IMR-90 (cell line): ENCODE measurements at regions not wholly inside any gene's neighbourhood (a gene's known extent, or its start where the extent isn't known, plus 50 kb on each side); places are given as distances from the start of the nearest gene placed in this dataset.
A peak's percentile ranks its signal among the peaks of the same experiment; 100 is the strongest.

ENCODE experiments used
- ATAC-seq: fragments of 200-7000 bp; cut with Tn5 transposase; 2 replicates; pipeline ENCODE4 v1.9.1; 2020; ENCODE audit warnings: low read depth, mild to moderate bottlenecking, moderate library complexity
- BruUV-seq: library from RNA; stranded (reverse); fragments of 400-500 nt; replicated peaks from 2 replicates; lab custom pipeline; 2021; lab: Mats Ljungman, UMichigan
- CTCF ChIA-PET: fragments of 300-600 bp; formaldehyde crosslinking; extraction: SDS; loops from one replicate; lab custom pipeline; 2021; ENCODE audit warnings: antibody characterized with exemption; lab: Yijun Ruan, JAX
- POLR2A ChIA-PET: fragments of 300-600 bp; sonication (Branson Sonifier 250); formaldehyde crosslinking; loops from one replicate; lab custom pipeline; 2022; ENCODE audit warnings: antibody characterized with exemption; ENCODE audit not compliant: unreplicated experiment; lab: Charles Lee
- DNase-seq: peaks from one replicate; pipeline ENCODE4 v3.0.0; 2013
- H2AFZ ChIP-seq: replicated peaks from 2 replicates; pipeline ENCODE3; 2013; ENCODE audit warnings: low read length, mild to moderate bottlenecking; ENCODE audit not compliant: poor library complexity
- H2AK5ac ChIP-seq: 2 replicates; pipeline ENCODE4 v1.6.1; 2013; ENCODE audit warnings: low read depth, low read length, inconsistent platforms
- H2AK9ac ChIP-seq: replicated peaks from 2 replicates; pipeline ENCODE3; 2013; ENCODE audit warnings: mild to moderate bottlenecking, low read depth, low read length, moderate library complexity; ENCODE audit not compliant: poor library complexity
- H2BK120ac ChIP-seq: 2 replicates; pipeline ENCODE4 v1.6.1; 2013; ENCODE audit warnings: low read depth, low read length, inconsistent platforms
- H2BK15ac ChIP-seq: 3 replicates; pipeline ENCODE4 v1.6.1; 2013; ENCODE audit warnings: low read depth, low read length, inconsistent platforms
- H2BK20ac ChIP-seq: 2 replicates; pipeline ENCODE4 v1.6.1; 2013; ENCODE audit warnings: low read depth, mild to moderate bottlenecking, inconsistent platforms, low read length, moderate library complexity
- H2BK5ac ChIP-seq: 2 replicates; pipeline ENCODE4 v1.6.1; 2013; ENCODE audit warnings: mild to moderate bottlenecking, low read depth, low read length, inconsistent platforms; ENCODE audit not compliant: poor library complexity, severe bottlenecking
- H3K14ac ChIP-seq: replicated peaks from 2 replicates; pipeline ENCODE4 v1.6.1; 2013; ENCODE audit warnings: low read depth, low read length, inconsistent platforms
- H3K18ac ChIP-seq: 2 replicates; pipeline ENCODE4 v1.6.1; 2013; ENCODE audit warnings: low read depth, low read length, control low read depth
- H3K23ac ChIP-seq: 2 replicates; pipeline ENCODE4 v1.6.1; 2013; ENCODE audit warnings: low read depth, low read length, inconsistent platforms
- H3K27ac ChIP-seq: 2 replicates; pipeline ENCODE4 v1.5.1; 2013; ENCODE audit warnings: mild to moderate bottlenecking, control low read depth, low read length; ENCODE audit not compliant: insufficient read depth
- H3K27me3 ChIP-seq: 2 replicates; pipeline ENCODE4 v1.6.1; 2013; ENCODE audit warnings: low read length; ENCODE audit not compliant: control insufficient read depth, insufficient read depth
- H3K36me3 ChIP-seq: 2 replicates; pipeline ENCODE4 v1.6.1; 2013; ENCODE audit warnings: low read length, mixed read lengths; ENCODE audit not compliant: control insufficient read depth, insufficient read depth
- H3K4ac ChIP-seq: 2 replicates; pipeline ENCODE4 v1.6.1; 2013; ENCODE audit warnings: low read depth, low read length, inconsistent platforms
- H3K4me1 ChIP-seq: 2 replicates; pipeline ENCODE4 v1.6.1; 2013; ENCODE audit warnings: low read length, mixed read lengths; ENCODE audit not compliant: control insufficient read depth, insufficient read depth
- H3K4me2 ChIP-seq: 2 replicates; pipeline ENCODE4 v1.6.1; 2013; ENCODE audit warnings: low read depth, mild to moderate bottlenecking, control low read depth, low read length, moderate library complexity
- H3K4me3 ChIP-seq: 2 replicates; pipeline ENCODE4 v1.5.1; 2013; ENCODE audit warnings: low read depth, mild to moderate bottlenecking, control low read depth, low read length, moderate library complexity; ENCODE audit not compliant: insufficient read depth
- H3K56ac ChIP-seq: 2 replicates; pipeline ENCODE4 v1.6.1; 2013; ENCODE audit warnings: low read length, inconsistent platforms; ENCODE audit not compliant: insufficient read depth; ENCODE audit errors: extremely low read depth
- H3K79me1 ChIP-seq, 2 experiments: 2 replicates each; pipeline ENCODE4 v1.6.1; 2013; ENCODE audit warnings: low read length in 2 of 2, inconsistent platforms in 1 of 2, low read depth in 1 of 2
- H3K9ac ChIP-seq: 2 replicates; pipeline ENCODE4 v1.6.1; 2013; ENCODE audit warnings: low read depth, low read length, control low read depth
- H3K9me1 ChIP-seq: 2 replicates; pipeline ENCODE4 v1.6.1; 2013; ENCODE audit warnings: low read length, inconsistent platforms; ENCODE audit not compliant: insufficient read depth
- H3K9me3 ChIP-seq: 2 replicates; pipeline ENCODE4 v1.6.1; 2013; ENCODE audit warnings: low read length; ENCODE audit not compliant: control insufficient read depth, insufficient read depth
- H4K20me1 ChIP-seq: 2 replicates; pipeline ENCODE4 v1.6.1; 2013; ENCODE audit warnings: low read length, inconsistent platforms; ENCODE audit not compliant: insufficient read depth
- H4K5ac ChIP-seq: 2 replicates; pipeline ENCODE4 v1.6.1; 2013; ENCODE audit warnings: mild to moderate bottlenecking, low read depth, low read length, control low read depth
- H4K8ac ChIP-seq, 2 experiments: 2 replicates each; pipeline ENCODE4 v1.6.1; 2013; ENCODE audit warnings: low read depth in 2 of 2, low read length in 2 of 2, control low read depth in 1 of 2, inconsistent platforms in 1 of 2
- H4K91ac ChIP-seq: 2 replicates; pipeline ENCODE4 v1.6.1; 2013; ENCODE audit warnings: low read depth, low read length, inconsistent platforms; ENCODE audit not compliant: insufficient read depth
- CHD1 ChIP-seq: IDR thresholded peaks from 2 replicates; pipeline ENCODE4 v1.6.1; 2012; ENCODE audit warnings: low read depth, low read length, improper control_type of control experiment
- WGBS, 2 experiments: methylation state at CpG; one replicate each; pipeline versions ENCODE4 v1.1.5 to v1.1.7; 2013; ENCODE audit warnings: missing lambda C conversion rate in 2 of 2; ENCODE audit not compliant: insufficient read length in 1 of 2; ENCODE audit errors: extremely low coverage in 2 of 2; 5-methylcytosine and 5-hydroxymethylcytosine counted together
- dilution Hi-C: fragments of 300-500 bp; cut with HindIII; formaldehyde crosslinking; loops from one replicate; pipeline ENCODE4 v1.14.3; 2018; ENCODE audit warnings: low sequenced_read_pairs; ENCODE audit not compliant: unreplicated experiment
- in situ Hi-C: fragments of 300-500 bp; cut with MboI; formaldehyde crosslinking; loops from 3 replicates; pipeline ENCODE4 v1.14.3; 2019; ENCODE audit warnings: low sequenced_read_pairs, inconsistent platforms, mixed read lengths
- intact Hi-C: fragments of 100-400 bp; cut with micrococcal nuclease; formaldehyde crosslinking; loops from 2 replicates; pipeline ENCODE4 v1.10.0; 2022

DNA sequence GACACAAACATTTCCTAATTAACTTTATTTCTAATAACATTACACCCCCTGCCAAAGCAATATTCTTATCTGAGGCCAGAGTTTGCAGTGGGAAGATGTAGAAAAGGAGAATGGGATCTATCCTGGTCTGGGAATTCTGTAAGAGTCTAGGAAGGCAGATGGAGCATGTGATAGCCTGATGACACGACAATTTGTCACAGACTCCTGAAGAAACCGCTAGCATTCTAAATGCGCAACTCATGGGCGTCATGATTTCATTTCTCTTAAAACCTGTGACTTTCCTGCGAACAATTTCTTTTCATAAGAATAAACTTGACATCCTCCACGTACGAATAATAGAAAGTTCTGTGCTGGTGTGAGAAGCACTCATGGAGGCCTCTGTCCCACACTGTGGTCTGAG lies 72.9 kb upstream of the ATP10A start:
- no peak overlapping the region for H3K18ac ChIP-seq
- no peak overlapping the region for H3K4ac ChIP-seq
- no peak overlapping the region for H2BK15ac ChIP-seq
- intact Hi-C loops (no loop called here), in situ Hi-C loops (loop anchor here (10.0 kb wide), 2 partner anchors 241 to 431 kb away; no protein-coding TSS in a partner anchor), dilution Hi-C loops (no loop called here)
- H2AFZ ChIP-seq: no peak overlapping the region
- no peak overlapping the region for H3K23ac ChIP-seq
- ChIA-PET POLR2A (interaction anchor here (0.5 kb wide), 1 partner anchor 221 kb away, joined by 3 read pairs; no protein-coding TSS in a partner anchor), CTCF (no interaction called here)
- TF ChIP-seq CHD1: no peak
- peaks cover 4% of the 10 kb centered on the region; the same call in 1 of the 2 replicates for H3K9me1 ChIP-seq
- DNase-seq: peak; percentile 11
- no peaks in the 10 kb centered on the region for H3K9me3 ChIP-seq
- WGBS, 2 experiments: 96% methylated on average over 4 of the region's 7 CpGs; no CpG with 5 or more reads in 1 of the 2 experiments
- no peak overlapping the region for H2BK20ac ChIP-seq
- no peak overlapping the region for H3K27ac ChIP-seq
- H2BK120ac ChIP-seq: no peak overlapping the region
- no peak overlapping the region for H2AK5ac ChIP-seq
- H3K4me1 ChIP-seq: peaks cover 3% of the 10 kb centered on the region; the same call in 1 of the 2 replicates
- H3K36me3 ChIP-seq: no peaks in the 10 kb centered on the region
- no peak overlapping the region for H3K56ac ChIP-seq
- H4K20me1 ChIP-seq: no peaks in the 10 kb centered on the region
- no peak overlapping the region for H3K4me3 ChIP-seq
- H3K79me1 ChIP-seq: no peaks in the 10 kb centered on the region
- no TSS peak for BruUV-seq
- H4K8ac ChIP-seq: no peak overlapping the region
- no peak overlapping the region for H3K4me2 ChIP-seq
- no peak overlapping the region for H4K91ac ChIP-seq
- no peak overlapping the region for H2BK5ac ChIP-seq
- H4K5ac ChIP-seq: no peak overlapping the region
- no peak overlapping the region for H3K14ac ChIP-seq
- no peak overlapping the region for H3K9ac ChIP-seq
- no peak for ATAC-seq
- H2AK9ac ChIP-seq: no peak overlapping the region
- no peaks in the 10 kb centered on the region; the same call in 1 of the 2 replicates for H3K27me3 ChIP-seq
